LNCaP clone FGC (cell line): ENCODE measurements at regions not wholly inside any gene's neighbourhood (a gene's known extent, or its start where the extent isn't known, plus 50 kb on each side); places are given as distances from the start of the nearest gene placed in this dataset.
A peak's percentile ranks its signal among the peaks of the same experiment; 100 is the strongest.

Source experiments
- DNase-seq: peaks from one replicate; pipeline ENCODE4 v3.0.0-alpha.2; 2011; ENCODE audit warnings: low read depth
- H3K4me3 ChIP-seq: 2 replicates; pipeline ENCODE4 v1.5.1; 2011; ENCODE audit warnings: mild to moderate bottlenecking, low read depth, low read length, control low read depth
- TF ChIP-seq, protein P1 (sequence below): IDR thresholded peaks from 2 replicates; pipeline ENCODE4 v1.5.1; 2012; ENCODE audit warnings: mild to moderate bottlenecking; ENCODE audit not compliant: control insufficient read depth, insufficient read depth; ENCODE audit errors: extremely low read depth

DNA sequence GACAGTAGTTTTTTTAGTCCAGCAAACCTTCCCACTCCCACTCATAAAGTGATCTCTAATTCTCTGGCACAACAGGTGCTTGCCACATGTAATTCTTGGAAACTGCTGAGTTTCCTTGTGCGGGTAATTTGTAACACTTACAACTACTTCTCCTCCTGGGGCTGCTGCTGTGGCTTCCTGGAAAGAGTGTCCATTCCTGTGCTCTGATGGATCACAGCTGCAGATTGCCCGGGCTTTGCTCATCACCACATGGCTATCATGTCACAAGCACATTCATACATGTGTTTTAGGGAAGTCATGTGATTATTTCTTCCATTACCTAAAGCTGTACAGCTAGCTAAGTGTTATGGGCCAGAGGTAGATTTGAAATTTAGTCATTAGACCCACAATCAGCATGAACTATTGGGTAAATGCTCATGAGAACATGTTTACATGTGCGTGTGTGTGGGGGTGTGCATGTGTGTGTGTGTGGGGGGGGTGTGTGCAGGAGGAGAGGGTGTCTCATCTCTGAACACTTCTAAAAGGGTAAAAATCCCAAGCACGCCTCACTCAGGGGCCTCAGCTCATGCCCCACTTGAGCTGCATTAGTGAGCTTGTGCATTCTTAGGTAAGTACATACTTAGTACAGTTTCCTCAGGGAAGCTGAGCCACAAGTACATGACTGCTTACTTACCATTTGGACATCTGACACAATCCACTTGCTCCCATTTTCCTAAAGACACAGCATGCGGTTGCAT lies 118.1 kb upstream of the CCDC112 start:
- DNase-seq, result no peak
- TF ChIP-seq, protein P1, sequence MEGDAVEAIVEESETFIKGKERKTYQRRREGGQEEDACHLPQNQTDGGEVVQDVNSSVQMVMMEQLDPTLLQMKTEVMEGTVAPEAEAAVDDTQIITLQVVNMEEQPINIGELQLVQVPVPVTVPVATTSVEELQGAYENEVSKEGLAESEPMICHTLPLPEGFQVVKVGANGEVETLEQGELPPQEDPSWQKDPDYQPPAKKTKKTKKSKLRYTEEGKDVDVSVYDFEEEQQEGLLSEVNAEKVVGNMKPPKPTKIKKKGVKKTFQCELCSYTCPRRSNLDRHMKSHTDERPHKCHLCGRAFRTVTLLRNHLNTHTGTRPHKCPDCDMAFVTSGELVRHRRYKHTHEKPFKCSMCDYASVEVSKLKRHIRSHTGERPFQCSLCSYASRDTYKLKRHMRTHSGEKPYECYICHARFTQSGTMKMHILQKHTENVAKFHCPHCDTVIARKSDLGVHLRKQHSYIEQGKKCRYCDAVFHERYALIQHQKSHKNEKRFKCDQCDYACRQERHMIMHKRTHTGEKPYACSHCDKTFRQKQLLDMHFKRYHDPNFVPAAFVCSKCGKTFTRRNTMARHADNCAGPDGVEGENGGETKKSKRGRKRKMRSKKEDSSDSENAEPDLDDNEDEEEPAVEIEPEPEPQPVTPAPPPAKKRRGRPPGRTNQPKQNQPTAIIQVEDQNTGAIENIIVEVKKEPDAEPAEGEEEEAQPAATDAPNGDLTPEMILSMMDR, result no peak
- H3K4me3 ChIP-seq, result no peak overlapping the region

DNA sequence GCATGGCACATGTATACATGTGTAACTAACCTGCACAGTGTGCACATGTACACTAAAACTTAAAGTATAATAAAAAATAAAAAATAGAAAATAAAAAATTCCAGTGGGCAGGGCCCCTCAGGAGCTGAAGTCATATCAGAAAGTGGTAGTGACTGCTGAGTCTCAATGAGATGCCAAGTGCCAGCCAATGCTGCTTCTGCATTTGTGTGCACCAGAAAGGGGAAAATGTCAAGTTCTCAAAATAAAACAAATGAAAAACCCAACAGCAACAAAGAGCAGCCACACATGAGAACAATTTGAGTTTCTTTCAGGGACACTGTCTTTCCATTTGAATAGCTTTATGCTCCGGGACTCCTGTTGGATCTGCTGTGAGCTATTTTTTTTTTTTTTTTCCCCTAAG lies 117.2 kb upstream of the CCDC112 start:
- no peak overlapping the region for H3K4me3 ChIP-seq
- TF ChIP-seq, protein P1, result no peak
- DNase-seq, result no peak

DNA sequence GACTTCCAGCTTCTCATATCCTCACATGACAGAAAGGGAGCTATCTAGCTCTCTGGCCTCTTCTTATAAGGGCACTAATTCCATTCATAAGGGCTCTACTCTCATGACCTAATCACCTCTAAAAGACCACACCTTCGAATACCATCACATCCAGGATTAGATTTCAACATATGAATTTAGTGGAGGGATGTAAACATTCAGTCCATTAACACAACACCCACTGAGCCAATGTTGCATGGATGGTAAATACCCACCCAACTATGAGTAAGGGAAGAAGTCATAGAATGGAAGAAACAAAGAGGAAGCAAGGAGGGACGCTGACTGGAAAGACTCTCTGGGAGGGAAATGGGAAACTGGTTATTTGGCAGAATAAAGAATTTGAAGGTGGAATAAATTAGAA lies 112.6 kb upstream of the CCDC112 start:
- TF ChIP-seq, protein P1, result no peak
- no peak for DNase-seq
- H3K4me3 ChIP-seq, result no peak overlapping the region

DNA sequence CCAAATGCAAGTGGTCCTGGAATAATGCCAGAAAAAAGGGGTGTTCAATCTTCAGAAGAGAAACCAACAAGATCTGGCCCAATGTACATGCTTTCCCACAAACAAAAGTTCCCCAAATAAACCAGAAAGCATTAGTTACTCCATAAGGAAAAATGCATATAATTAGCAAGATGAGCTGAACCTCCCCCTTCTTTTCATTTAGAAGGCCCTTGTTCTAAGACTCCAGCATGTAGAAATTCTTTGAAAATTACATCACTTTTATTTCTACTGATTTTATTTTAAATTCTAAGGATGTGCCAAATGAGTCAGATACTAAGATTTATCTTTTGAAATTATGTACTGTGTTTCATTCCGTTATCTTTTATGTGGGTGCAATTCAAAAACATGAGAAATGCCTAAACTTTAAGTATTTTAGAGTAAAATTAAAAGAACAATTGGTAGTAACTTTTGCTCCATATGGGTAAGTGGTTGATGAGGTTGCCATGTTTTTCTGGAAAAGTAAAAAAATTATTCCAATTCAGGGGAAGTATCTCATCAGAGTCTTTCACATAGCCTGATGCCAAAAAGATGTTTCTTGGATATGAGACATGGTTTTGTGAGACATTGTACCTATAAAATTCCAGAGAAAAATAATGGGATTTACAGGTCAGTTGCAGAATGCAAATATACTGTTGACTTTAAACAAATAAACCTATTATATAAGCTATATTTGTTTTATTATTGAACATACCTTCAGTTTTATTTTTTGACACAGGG lies 106.5 kb upstream of the CCDC112 start:
- TF ChIP-seq, protein P1, result no peak

DNA sequence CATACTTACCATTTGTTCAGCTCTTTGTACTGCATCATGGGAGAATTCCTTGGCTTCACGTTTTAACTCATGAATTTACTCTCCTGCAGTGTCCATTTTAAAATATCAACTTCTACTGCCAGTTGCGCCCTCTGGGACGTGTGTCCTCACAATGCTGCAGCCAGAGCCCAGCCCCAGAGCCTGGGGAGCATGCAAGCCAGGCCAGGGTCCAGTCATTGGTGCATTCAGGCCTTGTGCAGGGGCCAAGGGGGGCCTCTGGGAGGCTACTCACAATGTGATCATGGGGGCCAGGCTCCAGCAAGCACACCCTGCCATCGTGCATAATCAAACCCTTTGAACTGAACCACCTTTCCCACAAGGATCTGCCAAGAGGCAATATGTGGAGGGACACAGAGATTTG lies 105.6 kb upstream of the CCDC112 start:
- no peak for DNase-seq
- no peak overlapping the region for H3K4me3 ChIP-seq
- TF ChIP-seq, protein P1, result no peak

More for the DNA sequence above, 106.5 kb upstream of the CCDC112 start:
- no peak overlapping the region for H3K4me3 ChIP-seq
- peak; percentile 46 for DNase-seq

DNA sequence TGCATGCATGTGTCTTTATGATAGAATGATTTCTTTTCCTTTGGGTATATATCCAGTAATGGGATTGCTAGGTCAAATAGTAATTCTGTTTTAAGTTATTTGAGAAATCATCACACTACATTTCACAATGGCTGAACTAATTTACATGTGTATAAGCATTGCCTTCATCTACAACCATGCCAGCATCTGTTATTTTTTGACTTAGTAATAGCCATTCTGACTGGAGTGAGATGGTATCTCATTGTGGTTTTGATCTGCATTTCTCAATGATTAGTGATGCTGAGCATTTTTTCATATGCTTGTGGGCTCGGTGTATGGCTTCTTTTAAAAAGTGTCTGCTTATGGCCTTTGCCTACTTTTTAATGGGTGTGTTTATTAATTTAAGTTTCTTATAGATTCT lies 102.3 kb upstream of the CCDC112 start:
- no peak for DNase-seq
- no peak overlapping the region for H3K4me3 ChIP-seq
- TF ChIP-seq, protein P1, result no peak
